GM19463 (cell line): ENCODE measurements at regions not wholly inside any gene's neighbourhood (a gene's known extent, or its start where the extent isn't known, plus 50 kb on each side); places are given as distances from the start of the nearest gene placed in this dataset.

Experiments used
- ATAC-seq: cut with Tn5 transposase; IDR thresholded peaks from one replicate; pipeline ENCODE4 v1.9.1; 2021; ENCODE audit warnings: mild to moderate bottlenecking, moderate library complexity; ENCODE audit not compliant: unreplicated experiment

- ATAC-seq: peak; percentile 64
Measured at GRCh38 chr3:152051501-152052404, 178.3 kb downstream of the SUCNR1 start.

GRCh38 chr3:152053866-152054265 lies 180.4 kb downstream of the SUCNR1 start:
- ATAC-seq: no peak

GRCh38 chr3:152054315-152054714 lies 180.9 kb downstream of the SUCNR1 start:
- ATAC-seq: peak; percentile 62

GRCh38 chr3:152056073-152056472 lies 182.6 kb downstream of the SUCNR1 start:
- no peak for ATAC-seq

- no peak for ATAC-seq
Measured at GRCh38 chr3:152056481-152056880, 183.0 kb downstream of the SUCNR1 start.

GRCh38 chr3:152056987-152057386 lies 183.5 kb downstream of the SUCNR1 start:
- ATAC-seq: no peak

- ATAC-seq: no peak
Measured at GRCh38 chr3:152058856-152059255, 185.4 kb downstream of the SUCNR1 start.

- no peak for ATAC-seq
Measured at GRCh38 chr3:152060701-152061100, 187.3 kb downstream of the SUCNR1 start.

GRCh38 chr3:152061296-152061695 lies 187.9 kb downstream of the SUCNR1 start:
- ATAC-seq: no peak

GRCh38 chr3:152069871-152070270 lies 196.4 kb downstream of the SUCNR1 start:
- ATAC-seq: no peak

GRCh38 chr3:152071315-152071714 lies 197.4 kb upstream of the MBNL1 start:
- ATAC-seq: no peak

- ATAC-seq: no peak
Measured at GRCh38 chr3:152071924-152072323, 196.8 kb upstream of the MBNL1 start.

GRCh38 chr3:152073267-152073666 lies 195.5 kb upstream of the MBNL1 start:
- no peak for ATAC-seq

- no peak for ATAC-seq
Measured at GRCh38 chr3:152076148-152076547, 192.6 kb upstream of the MBNL1 start.

- ATAC-seq: no peak
Measured at GRCh38 chr3:152079980-152080379, 188.7 kb upstream of the MBNL1 start.

- no peak for ATAC-seq
Measured at GRCh38 chr3:152083135-152083534, 185.6 kb upstream of the MBNL1 start.

GRCh38 chr3:152084441-152085158 lies 184.1 kb upstream of the MBNL1 start:
- no peak for ATAC-seq

GRCh38 chr3:152087153-152087552 lies 181.6 kb upstream of the MBNL1 start:
- no peak for ATAC-seq

GRCh38 chr3:152089528-152089927 lies 179.2 kb upstream of the MBNL1 start:
- no peak for ATAC-seq

- no peak for ATAC-seq
Measured at GRCh38 chr3:152091725-152092124, 177.0 kb upstream of the MBNL1 start.

- ATAC-seq: no peak
Measured at GRCh38 chr3:152093901-152094300, 174.8 kb upstream of the MBNL1 start.

GRCh38 chr3:152094406-152094805 lies 174.3 kb upstream of the MBNL1 start:
- ATAC-seq: no peak
